ENCODE measurements at regions not wholly inside any gene's neighbourhood (a gene's known extent, or its start where the extent isn't known, plus 50 kb on each side); places are given as distances from the start of the nearest gene placed in this dataset.

DNA sequence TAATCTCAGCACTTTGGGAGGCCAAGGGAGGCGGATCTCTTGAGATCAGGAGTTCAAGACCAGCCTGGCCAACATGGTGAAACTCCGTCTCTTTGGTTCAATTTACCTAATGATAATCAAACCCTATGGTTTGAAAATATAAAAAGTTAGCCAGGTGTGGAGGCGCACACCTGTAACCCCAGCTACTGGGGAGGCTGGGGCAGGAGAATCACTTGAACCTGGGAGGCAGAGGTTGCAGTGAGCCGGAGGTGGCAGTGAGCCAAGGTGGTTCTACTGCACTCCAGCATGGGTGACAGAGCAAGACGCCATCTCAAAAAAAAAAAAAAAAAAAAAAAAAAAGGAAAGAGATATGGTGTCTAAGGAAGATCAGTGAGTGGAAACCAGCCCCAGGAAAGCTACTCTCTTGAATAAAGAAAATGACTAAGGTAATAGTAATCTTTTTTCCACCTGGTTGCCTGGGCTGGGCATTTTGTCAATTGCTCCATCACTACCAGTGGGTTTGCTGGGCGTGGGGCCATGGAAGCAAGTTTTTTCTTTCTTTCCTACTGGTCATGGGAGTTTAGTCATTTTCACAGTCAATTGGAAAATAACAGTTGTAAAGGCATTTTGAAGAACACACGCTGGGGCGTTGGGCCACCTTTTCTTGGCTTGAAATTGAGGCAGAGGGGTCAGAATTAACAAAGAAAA is 387.6 kb upstream of the RGMA start:
- H3K4me1 ChIP-seq (replicated peaks) = no peaks in the 10 kb centered on the region
- DNase-seq (ENCODE audit: low read depth in 1 of 2, low spot score in 2 of 2) = no peak
- H3K9me3 ChIP-seq (replicated peaks) = no peaks in the 10 kb centered on the region
- no peak overlapping the region for H3K27ac ChIP-seq
- H3K4me3 ChIP-seq = no peak overlapping the region
- no peaks in the 10 kb centered on the region for H3K36me3 ChIP-seq
- no peaks in the 10 kb centered on the region for H3K27me3 ChIP-seq (replicated peaks)

DNA sequence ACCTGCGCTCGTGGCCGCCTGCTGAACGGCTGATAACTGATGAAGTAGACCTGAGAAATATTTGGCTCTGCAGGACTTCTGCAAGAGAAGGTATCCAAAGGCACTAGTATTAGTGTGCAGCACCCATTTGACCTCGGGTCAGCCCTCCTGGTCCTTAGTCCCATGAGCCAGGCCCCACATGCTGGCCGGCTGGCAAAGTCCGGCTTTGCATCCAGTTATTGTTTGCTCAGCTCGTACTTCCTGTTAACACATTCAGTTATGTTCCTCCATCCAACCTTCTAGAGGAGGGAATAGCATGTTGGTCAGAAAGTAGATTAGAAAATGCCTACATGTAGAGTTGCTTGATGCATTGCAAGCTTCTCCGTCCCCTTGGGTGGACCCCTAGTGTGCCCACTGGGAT is 385.7 kb upstream of the RGMA start:
- Histone ChIP-seq H3K27ac (no peak overlapping the region), H3K4me1 (replicated peaks) (no peaks in the 10 kb centered on the region), H3K9me3 (replicated peaks) (no peaks in the 10 kb centered on the region), H3K27me3 (replicated peaks) (no peaks in the 10 kb centered on the region), H3K4me3 (no peak overlapping the region), H3K36me3 (no peaks in the 10 kb centered on the region)
- DNase-seq (ENCODE audit: low read depth in 1 of 2, low spot score in 2 of 2) = no peak

DNA sequence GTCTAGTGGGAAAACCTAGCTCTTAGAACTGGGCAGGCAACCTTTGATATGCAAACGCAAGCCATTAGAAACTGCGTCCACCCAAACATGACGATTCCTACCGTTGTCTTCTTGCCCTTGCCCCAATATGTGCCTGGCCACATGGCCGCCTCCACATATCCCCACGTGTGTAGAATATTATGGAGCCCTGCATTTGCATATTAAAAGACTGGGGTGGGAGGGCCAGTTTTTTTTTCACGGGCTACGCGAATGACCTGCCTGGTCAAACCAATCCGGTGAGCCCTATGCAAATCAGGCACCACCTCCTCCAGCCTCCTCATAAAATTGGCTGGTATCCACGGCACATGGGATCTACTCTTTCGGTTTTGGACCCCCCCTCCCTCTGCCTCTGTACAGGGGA is 381.0 kb upstream of the RGMA start:
- Histone ChIP-seq H3K4me3 (no peak overlapping the region), H3K27me3 (replicated peaks) (no peaks in the 10 kb centered on the region), H3K9me3 (replicated peaks) (no peaks in the 10 kb centered on the region), H3K4me1 (replicated peaks) (no peaks in the 10 kb centered on the region), H3K27ac (no peak overlapping the region), H3K36me3 (no peaks in the 10 kb centered on the region)
- DNase-seq (ENCODE audit: low read depth in 1 of 2, low spot score in 2 of 2) = no peak

DNA sequence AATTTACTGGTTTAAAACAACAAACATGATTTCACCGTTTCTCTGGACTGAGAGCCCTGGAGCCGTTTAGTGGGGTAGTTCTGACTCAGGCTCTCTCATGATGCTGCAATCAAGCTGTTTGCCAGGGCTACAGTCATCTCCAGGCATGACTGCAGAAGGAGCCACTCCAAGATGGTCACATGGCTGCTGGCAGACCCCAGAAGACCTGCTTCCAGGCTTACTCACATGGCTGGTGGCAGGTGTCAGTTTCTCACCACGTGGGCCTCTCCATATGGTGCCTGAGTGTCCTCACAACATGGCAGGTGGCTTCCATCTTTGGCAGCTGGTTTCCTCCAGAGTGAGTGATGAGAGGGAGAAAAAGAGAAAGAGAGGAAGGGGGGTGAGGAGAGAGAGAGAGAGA is 378.3 kb upstream of the RGMA start:
- H3K9me3 ChIP-seq (replicated peaks) = no peaks in the 10 kb centered on the region
- DNase-seq (ENCODE audit: low read depth in 1 of 2, low spot score in 2 of 2) = no peak
- no peaks in the 10 kb centered on the region for H3K36me3 ChIP-seq
- H3K4me3 ChIP-seq = no peak overlapping the region
- H3K4me1 ChIP-seq (replicated peaks) = no peaks in the 10 kb centered on the region
- H3K27me3 ChIP-seq (replicated peaks) = no peaks in the 10 kb centered on the region
- H3K27ac ChIP-seq = no peak overlapping the region

DNA sequence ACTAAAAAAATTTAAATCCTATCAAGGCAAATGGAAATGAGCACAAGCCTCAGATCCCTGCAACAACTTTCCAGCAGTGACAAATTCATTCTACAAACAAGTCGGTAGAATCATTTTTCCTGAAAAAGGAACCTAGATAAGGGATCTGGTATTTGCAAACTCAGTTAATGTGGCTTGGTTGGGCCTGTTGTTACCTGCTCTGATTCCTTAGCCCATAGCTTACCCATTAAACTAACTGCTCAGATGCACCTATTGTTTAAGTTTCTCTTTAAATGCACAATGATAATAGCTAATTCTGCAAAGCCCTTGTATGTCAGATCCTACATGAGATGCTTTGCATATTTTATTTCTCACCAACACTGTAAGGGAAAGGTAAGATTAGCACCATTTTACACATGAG is 377.4 kb upstream of the RGMA start:
- no peak for DNase-seq (ENCODE audit: low read depth in 1 of 2, low spot score in 2 of 2)
- Histone ChIP-seq H3K4me1 (replicated peaks) (no peaks in the 10 kb centered on the region), H3K27me3 (replicated peaks) (no peaks in the 10 kb centered on the region), H3K9me3 (replicated peaks) (no peaks in the 10 kb centered on the region), H3K36me3 (no peaks in the 10 kb centered on the region), H3K4me3 (no peak overlapping the region), H3K27ac (no peak overlapping the region)

DNA sequence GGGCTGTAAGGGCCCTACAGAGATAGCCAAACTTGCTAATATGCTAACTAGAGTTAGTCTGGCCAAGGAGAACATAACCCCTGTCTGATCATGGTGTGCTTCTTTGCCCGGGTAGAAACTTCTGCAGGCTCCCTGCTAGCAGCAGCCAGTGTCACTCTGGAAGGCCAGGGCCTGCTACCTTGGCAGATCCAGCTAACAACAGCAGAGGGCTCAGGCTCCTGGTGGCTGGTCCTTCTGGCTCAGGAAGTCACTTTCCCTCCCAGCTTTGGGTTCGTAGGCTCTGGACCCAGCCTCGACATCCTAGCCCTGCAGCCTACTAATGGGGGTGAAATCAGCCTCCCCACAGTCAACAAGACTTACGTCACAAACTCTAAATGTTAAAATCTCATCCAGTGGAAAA is 373.7 kb upstream of the RGMA start:
- Histone ChIP-seq H3K36me3 (no peaks in the 10 kb centered on the region), H3K4me1 (replicated peaks) (no peaks in the 10 kb centered on the region), H3K27ac (no peak overlapping the region), H3K9me3 (replicated peaks) (no peaks in the 10 kb centered on the region), H3K27me3 (replicated peaks) (no peaks in the 10 kb centered on the region), H3K4me3 (no peak overlapping the region)
- DNase-seq (ENCODE audit: low read depth in 1 of 2, low spot score in 2 of 2) = no peak

DNA sequence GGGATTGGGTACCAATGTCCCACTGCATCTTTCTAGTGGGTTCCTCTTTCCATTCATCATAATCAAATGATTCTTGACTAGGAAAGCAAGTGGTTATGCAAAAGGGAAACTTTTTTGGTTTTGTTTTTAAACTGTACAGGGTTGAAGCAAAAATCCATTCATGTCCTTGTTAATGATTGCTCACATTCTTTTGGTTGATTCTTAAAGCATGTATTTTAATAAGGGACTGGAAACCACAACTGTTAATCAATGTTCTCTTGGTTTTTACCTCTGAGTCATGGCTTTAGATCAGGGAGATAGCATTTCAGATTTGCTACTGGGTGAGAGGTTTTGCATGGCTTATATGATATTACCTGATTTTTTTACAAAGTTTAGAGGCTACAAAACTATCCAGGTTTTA is 371.7 kb upstream of the RGMA start:
- no peak for DNase-seq (ENCODE audit: low read depth in 1 of 2, low spot score in 2 of 2)
- no peak overlapping the region for H3K4me3 ChIP-seq
- no peaks in the 10 kb centered on the region for H3K27me3 ChIP-seq (replicated peaks)
- H3K9me3 ChIP-seq (replicated peaks) = no peaks in the 10 kb centered on the region
- H3K4me1 ChIP-seq (replicated peaks) = no peaks in the 10 kb centered on the region
- H3K27ac ChIP-seq = no peak overlapping the region
- no peaks in the 10 kb centered on the region for H3K36me3 ChIP-seq

DNA sequence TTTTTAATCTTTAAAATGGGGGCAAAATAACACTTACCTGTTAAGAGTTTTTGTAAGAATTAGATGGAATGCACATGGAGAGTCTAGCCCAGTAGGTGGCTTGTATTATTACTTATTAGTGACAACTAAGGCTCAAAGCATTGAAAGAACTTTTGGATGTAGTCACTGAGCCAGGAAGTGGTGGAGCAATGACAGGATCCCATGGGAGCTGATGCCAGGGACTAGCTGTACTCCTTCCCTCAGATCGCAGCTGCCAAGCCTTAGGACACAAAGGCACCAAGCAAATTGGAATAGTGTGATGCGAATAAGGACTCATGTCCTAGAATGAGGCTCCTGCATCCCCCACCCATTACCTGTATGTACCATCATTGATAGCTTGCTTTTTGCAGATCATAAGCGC is 370.4 kb upstream of the RGMA start:
- Histone ChIP-seq H3K4me1 (replicated peaks) (no peaks in the 10 kb centered on the region), H3K9me3 (replicated peaks) (no peaks in the 10 kb centered on the region), H3K27ac (no peak overlapping the region), H3K27me3 (replicated peaks) (no peaks in the 10 kb centered on the region), H3K4me3 (no peak overlapping the region), H3K36me3 (no peaks in the 10 kb centered on the region)
- DNase-seq (ENCODE audit: low read depth in 1 of 2, low spot score in 2 of 2) = no peak

DNA sequence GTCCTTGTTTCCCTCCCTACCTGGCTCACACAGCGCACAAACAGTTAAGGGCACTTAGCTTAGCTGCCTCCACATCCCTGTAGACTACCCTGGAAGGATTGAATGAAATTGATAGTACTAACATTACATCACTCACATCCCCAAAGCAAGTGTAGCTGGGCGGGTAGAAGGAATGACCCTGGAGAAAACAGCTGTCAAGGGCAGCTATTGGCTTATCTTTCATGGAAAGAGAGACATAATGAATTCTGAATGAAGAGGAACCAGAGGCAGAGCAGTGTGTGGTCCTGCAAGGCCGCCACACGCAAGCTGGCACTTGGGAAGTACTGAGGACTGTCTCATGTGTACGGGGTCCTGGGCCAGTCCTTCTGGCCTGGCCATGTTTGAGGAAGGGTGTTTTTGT is 369.6 kb upstream of the RGMA start:
- Histone ChIP-seq H3K27me3 (replicated peaks) (no peaks in the 10 kb centered on the region), H3K4me1 (replicated peaks) (no peaks in the 10 kb centered on the region), H3K36me3 (no peaks in the 10 kb centered on the region), H3K4me3 (no peak overlapping the region), H3K9me3 (replicated peaks) (no peaks in the 10 kb centered on the region), H3K27ac (no peak overlapping the region)
- DNase-seq (ENCODE audit: low read depth in 1 of 2, low spot score in 2 of 2) = no peak

DNA sequence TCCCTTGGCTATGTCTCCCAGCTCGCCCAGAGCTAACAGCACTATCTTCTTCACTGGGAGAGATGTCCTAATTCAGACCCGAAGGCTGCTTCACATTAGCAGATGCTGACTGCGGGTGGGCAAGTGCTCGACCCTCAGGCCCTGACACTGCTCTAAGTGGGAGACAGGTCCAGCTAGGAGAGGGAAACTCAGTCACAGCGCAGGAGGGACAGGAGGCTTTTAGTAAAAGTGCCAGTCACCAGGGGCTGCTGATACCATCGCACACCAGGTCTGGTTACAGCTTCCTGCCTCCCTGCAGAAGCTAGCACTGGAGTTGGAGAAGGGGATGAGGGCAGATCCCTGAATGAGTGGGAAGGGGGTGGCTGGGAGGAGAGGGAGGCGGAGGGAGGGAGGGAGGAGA is 365.8 kb upstream of the RGMA start:
- H3K9me3 ChIP-seq (replicated peaks) = no peaks in the 10 kb centered on the region
- H3K27ac ChIP-seq = no peak overlapping the region
- no peaks in the 10 kb centered on the region for H3K4me1 ChIP-seq (replicated peaks)
- no peaks in the 10 kb centered on the region for H3K36me3 ChIP-seq
- no peaks in the 10 kb centered on the region for H3K27me3 ChIP-seq (replicated peaks)
- H3K4me3 ChIP-seq = no peak overlapping the region
- no peak for DNase-seq (ENCODE audit: low read depth in 1 of 2, low spot score in 2 of 2)

DNA sequence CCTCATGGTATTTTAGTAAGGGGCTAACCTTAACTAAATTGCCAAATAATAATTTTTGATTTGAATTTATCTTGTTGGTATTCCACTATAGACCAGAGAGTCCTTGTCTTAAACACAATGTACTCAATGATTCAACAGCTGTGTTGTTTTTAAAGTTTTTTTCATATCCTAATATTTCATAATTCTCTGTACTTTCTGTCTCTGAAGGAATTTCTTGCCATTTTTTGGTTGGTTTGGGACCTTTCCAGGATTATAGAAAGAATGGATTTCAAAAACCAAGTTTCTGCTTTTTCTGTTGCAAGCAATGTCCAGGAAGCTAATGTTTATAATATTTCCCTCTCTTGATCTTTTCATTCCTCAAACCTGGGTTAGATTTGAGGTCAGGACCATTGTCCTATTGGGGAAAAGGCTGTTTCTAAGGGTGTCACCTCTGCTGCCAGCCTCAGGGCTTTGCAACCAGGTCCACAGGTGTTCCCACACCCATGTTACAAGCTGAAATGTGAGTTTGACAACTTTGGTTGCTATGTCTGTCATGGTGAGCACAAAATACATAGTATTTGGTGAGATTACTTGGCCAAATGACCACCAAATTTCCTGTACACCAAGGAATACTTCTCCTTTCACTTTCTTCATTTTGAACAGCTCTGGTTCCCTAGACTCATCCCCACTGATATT is 363.7 kb upstream of the RGMA start:
- DNase-seq (ENCODE audit: low read depth in 1 of 2, low spot score in 2 of 2) = no peak
- no peaks in the 10 kb centered on the region for H3K9me3 ChIP-seq (replicated peaks)
- H3K36me3 ChIP-seq = no peaks in the 10 kb centered on the region
- no peaks in the 10 kb centered on the region for H3K4me1 ChIP-seq (replicated peaks)
- H3K27ac ChIP-seq = no peak overlapping the region
- H3K4me3 ChIP-seq = no peak overlapping the region
- no peaks in the 10 kb centered on the region for H3K27me3 ChIP-seq (replicated peaks)

DNA sequence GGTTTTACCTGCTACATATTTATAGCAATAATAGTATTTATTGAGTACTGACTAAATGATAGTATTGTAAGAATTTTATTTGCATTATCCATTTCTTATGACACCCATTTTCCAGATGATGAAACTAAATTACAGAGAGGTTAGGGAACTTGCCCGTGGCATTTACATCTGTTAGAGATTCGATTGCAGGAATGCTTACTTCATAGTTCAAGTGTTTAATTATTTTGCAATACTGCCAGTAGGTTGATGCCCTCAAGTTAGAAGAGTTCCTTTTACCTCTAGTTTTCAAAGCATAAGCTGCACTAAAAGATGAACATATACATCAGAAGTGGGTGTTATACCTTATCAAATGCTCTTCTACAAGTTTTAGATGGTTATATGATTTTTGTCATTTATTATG is 362.8 kb upstream of the RGMA start:
- no peak overlapping the region for H3K4me3 ChIP-seq
- no peaks in the 10 kb centered on the region for H3K4me1 ChIP-seq (replicated peaks)
- no peaks in the 10 kb centered on the region for H3K9me3 ChIP-seq (replicated peaks)
- no peaks in the 10 kb centered on the region for H3K27me3 ChIP-seq (replicated peaks)
- no peaks in the 10 kb centered on the region for H3K36me3 ChIP-seq
- no peak overlapping the region for H3K27ac ChIP-seq
- no peak for DNase-seq (ENCODE audit: low read depth in 1 of 2, low spot score in 2 of 2)

DNA sequence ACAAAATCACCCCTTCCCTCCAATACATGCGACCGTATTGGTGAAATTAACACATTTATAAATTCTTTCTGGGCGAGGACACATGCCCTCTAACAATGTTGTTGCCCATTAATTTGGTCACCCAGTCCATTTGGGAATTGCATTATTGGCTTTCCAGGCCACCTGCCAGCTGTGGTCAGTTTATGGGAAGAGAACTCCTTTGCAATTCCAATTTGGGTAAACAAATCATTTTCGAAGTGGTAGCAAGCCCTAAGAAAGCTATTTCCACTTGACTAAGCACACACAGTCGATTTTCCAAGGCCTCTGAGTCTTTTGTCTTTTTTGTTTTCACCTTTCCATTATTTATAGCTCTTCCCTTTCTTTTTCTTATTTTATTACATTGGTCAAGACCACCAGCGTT is 362.3 kb upstream of the RGMA start:
- Histone ChIP-seq H3K27ac (no peak overlapping the region), H3K9me3 (replicated peaks) (no peaks in the 10 kb centered on the region), H3K4me3 (no peak overlapping the region), H3K27me3 (replicated peaks) (no peaks in the 10 kb centered on the region), H3K36me3 (no peaks in the 10 kb centered on the region), H3K4me1 (replicated peaks) (no peaks in the 10 kb centered on the region)
- DNase-seq (ENCODE audit: low read depth in 1 of 2, low spot score in 2 of 2) = no peak

DNA sequence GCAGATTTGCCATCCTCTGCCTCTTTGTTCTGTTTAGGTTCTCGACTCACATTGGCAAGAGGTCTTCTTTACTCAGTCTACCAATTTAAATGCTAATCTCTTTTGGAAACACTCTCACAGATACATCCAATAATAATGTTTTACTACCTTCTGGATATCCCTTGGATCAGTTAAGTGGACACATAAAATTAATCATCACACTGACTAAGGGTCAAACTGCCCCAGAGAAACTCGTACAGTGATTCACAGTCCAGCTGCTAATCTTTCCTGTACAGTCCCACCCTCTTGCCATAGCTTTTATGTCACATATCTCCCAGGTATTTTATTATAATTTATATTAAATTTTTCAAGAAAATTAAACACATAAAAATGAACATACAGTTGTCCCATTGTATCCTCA is 360.8 kb upstream of the RGMA start:
- no peaks in the 10 kb centered on the region for H3K27me3 ChIP-seq (replicated peaks)
- DNase-seq (ENCODE audit: low read depth in 1 of 2, low spot score in 2 of 2) = no peak
- H3K36me3 ChIP-seq = no peaks in the 10 kb centered on the region

DNA sequence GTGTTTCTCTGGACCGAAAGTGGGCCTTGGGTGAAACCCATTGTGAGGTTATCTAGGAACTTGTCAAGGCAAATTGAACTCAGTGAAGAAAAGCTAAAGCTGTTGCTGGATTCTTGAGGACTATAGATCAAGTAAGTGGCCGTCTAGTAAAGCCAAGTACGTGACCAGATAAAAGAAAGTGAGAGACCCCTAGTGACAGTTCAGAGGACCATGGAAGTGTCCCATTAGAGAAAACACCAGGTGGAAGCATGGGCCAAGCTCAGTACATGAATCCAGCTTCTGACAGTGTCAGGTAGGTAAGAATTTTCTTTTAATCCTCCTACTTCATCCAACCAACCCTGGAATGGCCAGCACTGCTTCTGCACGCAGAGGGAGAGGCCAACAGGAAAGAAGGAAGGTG is 349.3 kb upstream of the RGMA start:
- no peaks in the 10 kb centered on the region for H3K27me3 ChIP-seq (replicated peaks)
- no peaks in the 10 kb centered on the region for H3K36me3 ChIP-seq
- H3K4me3 ChIP-seq = no peak overlapping the region
- H3K9me3 ChIP-seq (replicated peaks) = no peaks in the 10 kb centered on the region; the same call in 1 of the 2 replicates
- no peak for DNase-seq (ENCODE audit: low read depth in 1 of 2, low spot score in 2 of 2)
- no peak overlapping the region for H3K27ac ChIP-seq
- H3K4me1 ChIP-seq (replicated peaks) = no peaks in the 10 kb centered on the region

More for the DNA sequence above, 360.8 kb upstream of the RGMA start:
- Histone ChIP-seq H3K9me3 (replicated peaks) (no peaks in the 10 kb centered on the region), H3K4me3 (no peak overlapping the region), H3K27ac (no peak overlapping the region), H3K4me1 (replicated peaks) (no peaks in the 10 kb centered on the region)

Data from SJSA1 (cell line).